Smooth muscle cell (in vitro differentiated cells): ENCODE measurements at regions not wholly inside any gene's neighbourhood (a gene's known extent, or its start where the extent isn't known, plus 50 kb on each side); places are given as distances from the start of the nearest gene placed in this dataset.
A peak's percentile ranks its signal among the peaks of the same experiment; 100 is the strongest.
"Not testable (repeated sequence)": the region's sequence is repeated elsewhere in the genome, so short reads cannot be mapped to it uniquely, and the experiment has no call there.

Experiments
- DNase-seq: peaks from one replicate; lab custom pipeline; 2025; ENCODE audit not compliant: unreplicated experiment; lab: John Stamatoyannopoulos, UW
- H2AFZ ChIP-seq: fragments of 200-600 bp; sonication (generic); 2 replicates; pipeline ENCODE4 v1.6.0; 2016; ENCODE audit warnings: antibody characterized with exemption, low read depth, mild to moderate bottlenecking
- H3F3A ChIP-seq: fragments of 200-600 bp; sonication (generic); 2 replicates; pipeline ENCODE4 v1.6.0; 2017; ENCODE audit warnings: antibody characterized with exemption, low read depth
- H3K27ac ChIP-seq: fragments of 200-600 bp; sonication (generic); 2 replicates; pipeline ENCODE4 v1.5.1; 2016; ENCODE audit warnings: low read depth, mild to moderate bottlenecking
- H3K27me3 ChIP-seq: fragments of 200-600 bp; sonication (generic); 2 replicates; pipeline ENCODE4 v1.6.1; 2016; ENCODE audit warnings: low read depth, mild to moderate bottlenecking
- H3K36me3 ChIP-seq: fragments of 200-600 bp; sonication (generic); 2 replicates; pipeline ENCODE4 v1.5.1; 2016; ENCODE audit warnings: low read depth
- H3K4me1 ChIP-seq: fragments of 200-600 bp; sonication (generic); 2 replicates; pipeline ENCODE4 v1.5.1; 2016; ENCODE audit warnings: low read depth
- H3K4me2 ChIP-seq: fragments of 200-600 bp; sonication (generic); 2 replicates; pipeline ENCODE4 v1.6.0; 2016; ENCODE audit warnings: mild to moderate bottlenecking
- H3K4me3 ChIP-seq: fragments of 200-600 bp; sonication (generic); 2 replicates; pipeline ENCODE4 v1.5.1; 2016; ENCODE audit warnings: mild to moderate bottlenecking
- H3K79me2 ChIP-seq: fragments of 200-600 bp; sonication (generic); 2 replicates; pipeline ENCODE4 v1.6.0; 2016; ENCODE audit warnings: low read depth, mild to moderate bottlenecking
- H3K9ac ChIP-seq: fragments of 200-600 bp; sonication (generic); 2 replicates; pipeline ENCODE4 v1.6.0; 2016; ENCODE audit warnings: low read depth
- H3K9me3 ChIP-seq: fragments of 200-600 bp; sonication (generic); replicated peaks from 2 replicates; pipeline ENCODE4 v1.5.1; 2016; ENCODE audit warnings: low read depth
- H4K20me1 ChIP-seq: fragments of 200-600 bp; sonication (generic); 2 replicates; pipeline ENCODE4 v1.6.0; 2016; ENCODE audit warnings: low read depth
- WGBS: methylation state at CpG from one replicate; pipeline ENCODE4 v1.1.7; 2016; ENCODE audit warnings: low lambda C conversion rate; 5-methylcytosine and 5-hydroxymethylcytosine counted together
- TF ChIP-seq, protein P1 (sequence below): fragments of 200-600 bp; sonication (generic); IDR thresholded peaks from 2 replicates; pipeline ENCODE4 v1.5.1; 2017; ENCODE audit warnings: borderline replicate concordance, mild to moderate bottlenecking, antibody characterized with exemption; ENCODE audit not compliant: insufficient read depth, poor library complexity, severe bottlenecking

- no peaks in the 10 kb centered on the region for H3K36me3 ChIP-seq
- H3K4me2 ChIP-seq, result no peak overlapping the region
- no peaks in the 10 kb centered on the region for H3K79me2 ChIP-seq
- no peak overlapping the region for H3K4me3 ChIP-seq
- H3K9me3 ChIP-seq, result no peaks in the 10 kb centered on the region
- H4K20me1 ChIP-seq, result no peaks in the 10 kb centered on the region
- TF ChIP-seq, protein P1, sequence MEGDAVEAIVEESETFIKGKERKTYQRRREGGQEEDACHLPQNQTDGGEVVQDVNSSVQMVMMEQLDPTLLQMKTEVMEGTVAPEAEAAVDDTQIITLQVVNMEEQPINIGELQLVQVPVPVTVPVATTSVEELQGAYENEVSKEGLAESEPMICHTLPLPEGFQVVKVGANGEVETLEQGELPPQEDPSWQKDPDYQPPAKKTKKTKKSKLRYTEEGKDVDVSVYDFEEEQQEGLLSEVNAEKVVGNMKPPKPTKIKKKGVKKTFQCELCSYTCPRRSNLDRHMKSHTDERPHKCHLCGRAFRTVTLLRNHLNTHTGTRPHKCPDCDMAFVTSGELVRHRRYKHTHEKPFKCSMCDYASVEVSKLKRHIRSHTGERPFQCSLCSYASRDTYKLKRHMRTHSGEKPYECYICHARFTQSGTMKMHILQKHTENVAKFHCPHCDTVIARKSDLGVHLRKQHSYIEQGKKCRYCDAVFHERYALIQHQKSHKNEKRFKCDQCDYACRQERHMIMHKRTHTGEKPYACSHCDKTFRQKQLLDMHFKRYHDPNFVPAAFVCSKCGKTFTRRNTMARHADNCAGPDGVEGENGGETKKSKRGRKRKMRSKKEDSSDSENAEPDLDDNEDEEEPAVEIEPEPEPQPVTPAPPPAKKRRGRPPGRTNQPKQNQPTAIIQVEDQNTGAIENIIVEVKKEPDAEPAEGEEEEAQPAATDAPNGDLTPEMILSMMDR, result no peak
- WGBS, result 58% methylated on average over 5 of the region's 5 CpGs
- H2AFZ ChIP-seq, result no peak overlapping the region
- H3F3A ChIP-seq, result no peaks in the 10 kb centered on the region
- H3K27me3 ChIP-seq, result no peaks in the 10 kb centered on the region
- no peak overlapping the region for H3K9ac ChIP-seq
- no peak for DNase-seq
- H3K4me1 ChIP-seq, result no peaks in the 10 kb centered on the region
- H3K27ac ChIP-seq, result no peak overlapping the region
Measured at GRCh38 chr1:104630567-104631149, 881.0 kb downstream of the AMY1C start.

- H3K36me3 ChIP-seq, result no peaks in the 10 kb centered on the region
- no peaks in the 10 kb centered on the region for H3F3A ChIP-seq
- no peaks in the 10 kb centered on the region for H4K20me1 ChIP-seq
- no peak overlapping the region for H3K27ac ChIP-seq
- TF ChIP-seq, protein P1, result no peak
- no peaks in the 10 kb centered on the region for H3K79me2 ChIP-seq
- H3K4me1 ChIP-seq, result no peaks in the 10 kb centered on the region
- no peak overlapping the region for H2AFZ ChIP-seq
- H3K4me2 ChIP-seq, result no peak overlapping the region
- no peak overlapping the region for H3K9ac ChIP-seq
- DNase-seq, result no peak
- no peak overlapping the region for H3K4me3 ChIP-seq
- H3K9me3 ChIP-seq, result no peaks in the 10 kb centered on the region
- H3K27me3 ChIP-seq, result no peaks in the 10 kb centered on the region
Measured at GRCh38 chr1:104636581-104636980, 886.9 kb downstream of the AMY1C start.

DNA sequence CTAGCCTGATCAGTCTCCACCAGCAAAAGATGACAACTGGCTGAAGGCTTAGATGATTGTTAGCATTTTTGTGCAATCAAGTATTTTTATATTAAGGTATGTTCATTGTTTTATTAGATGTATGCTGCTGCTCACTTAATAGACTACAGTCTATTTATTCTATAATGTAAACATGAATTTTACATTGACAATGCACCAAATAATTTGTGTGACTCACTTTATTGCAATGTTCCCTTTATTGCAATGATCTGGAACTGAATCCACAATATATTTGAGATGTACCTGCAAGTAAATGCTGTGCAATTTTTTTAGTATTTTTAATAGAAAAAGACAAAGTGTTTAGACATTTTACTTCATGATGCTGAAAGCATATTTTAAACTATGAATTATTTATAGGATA lies 896.5 kb downstream of the AMY1C start:
- Histone ChIP-seq H3K9me3 (no peaks in the 10 kb centered on the region), H3K4me2 (no peak overlapping the region)
- TF ChIP-seq, protein P1, result no peak

GRCh38 chr1:104648269-104648691 lies 898.6 kb downstream of the AMY1C start:
- Histone ChIP-seq H3K36me3 (no peaks in the 10 kb centered on the region), H3K4me3 (no peak overlapping the region), H3K4me2 (no peak overlapping the region), H3K4me1 (no peaks in the 10 kb centered on the region), H3K27me3 (no peaks in the 10 kb centered on the region), H3K9me3 (no peaks in the 10 kb centered on the region), H3K27ac (no peak overlapping the region), H2AFZ (peak overlapping the region; percentile 38), H3K9ac (no peak overlapping the region), H4K20me1 (no peaks in the 10 kb centered on the region), H3K79me2 (no peaks in the 10 kb centered on the region), H3F3A (no peaks in the 10 kb centered on the region)
- DNase-seq, result no peak
- TF ChIP-seq, protein P1, result peak; percentile 51
- 7% methylated on average over 1 of the region's 1 CpG for WGBS

More for the DNA sequence above, 896.5 kb downstream of the AMY1C start:
- Histone ChIP-seq H3F3A (no peaks in the 10 kb centered on the region), H3K36me3 (no peaks in the 10 kb centered on the region), H3K9ac (no peak overlapping the region), H3K4me3 (no peak overlapping the region), H3K4me1 (no peaks in the 10 kb centered on the region), H3K27ac (no peak overlapping the region), H3K79me2 (no peaks in the 10 kb centered on the region), H3K27me3 (no peaks in the 10 kb centered on the region), H4K20me1 (no peaks in the 10 kb centered on the region), H2AFZ (no peak overlapping the region)
- DNase-seq, result no peak

GRCh38 chr1:104664374-104664773 lies 914.7 kb downstream of the AMY1C start:
- not testable (repeated sequence) for H2AFZ ChIP-seq, H3K4me1 ChIP-seq, H3K36me3 ChIP-seq, H3K79me2 ChIP-seq, DNase-seq, H3K4me2 ChIP-seq, H4K20me1 ChIP-seq, H3K9ac ChIP-seq, H3F3A ChIP-seq, H3K27ac ChIP-seq, H3K27me3 ChIP-seq, H3K9me3 ChIP-seq, H3K4me3 ChIP-seq
- 84% methylated on average over 24 of the region's 24 CpGs for WGBS
